Lung microvascular endothelial cell (primary cell): ENCODE measurements at regions not wholly inside any gene's neighbourhood (a gene's known extent, or its start where the extent isn't known, plus 50 kb on each side); places are given as distances from the start of the nearest gene placed in this dataset.

Experiments used
- DNase-seq, 2 donors: peaks; one replicate each; pipeline versions ENCODE4 v3.0.0 to v3.0.0-alpha.2; 2010; ENCODE audit warnings: low read depth in 2 of 2

GRCh38 chr4:137206781-137207180 lies 325.5 kb downstream of the PCDH18 start:
- no peak for DNase-seq

- no peak for DNase-seq
Observed at GRCh38 chr4:137203601-137204000, 328.7 kb downstream of the PCDH18 start.

GRCh38 chr4:137200322-137200721 lies 332.0 kb downstream of the PCDH18 start:
- no peak for DNase-seq

GRCh38 chr4:137198791-137199190 lies 333.5 kb downstream of the PCDH18 start:
- DNase-seq: no peak

- no peak for DNase-seq
Observed at GRCh38 chr4:137194670-137195069, 337.6 kb downstream of the PCDH18 start.

- no peak for DNase-seq
Observed at GRCh38 chr4:137193564-137193963, 338.7 kb downstream of the PCDH18 start.

GRCh38 chr4:137181293-137181899 lies 350.9 kb downstream of the PCDH18 start:
- DNase-seq: no peak

- no peak for DNase-seq
Observed at GRCh38 chr4:137180349-137180748, 351.9 kb downstream of the PCDH18 start.

- no peak for DNase-seq
Observed at GRCh38 chr4:137156807-137157206, 375.5 kb downstream of the PCDH18 start.

GRCh38 chr4:137156054-137156453 lies 376.2 kb downstream of the PCDH18 start:
- no peak for DNase-seq

GRCh38 chr4:137131201-137131600 lies 401.1 kb downstream of the PCDH18 start:
- no peak for DNase-seq

- DNase-seq: no peak
Observed at GRCh38 chr4:137129845-137130244, 402.4 kb downstream of the PCDH18 start.

- no peak for DNase-seq
Observed at GRCh38 chr4:137129441-137129840, 402.9 kb downstream of the PCDH18 start.

GRCh38 chr4:137125011-137125410 lies 407.3 kb downstream of the PCDH18 start:
- no peak for DNase-seq

GRCh38 chr4:137124278-137124932 lies 407.9 kb downstream of the PCDH18 start:
- peak; percentile 14 to 27 for DNase-seq

GRCh38 chr4:137122876-137123275 lies 409.4 kb downstream of the PCDH18 start:
- DNase-seq: no peak

- no peak for DNase-seq
Observed at GRCh38 chr4:137116144-137116543, 416.1 kb downstream of the PCDH18 start.

- no peak for DNase-seq
Observed at GRCh38 chr4:137106733-137107132, 425.6 kb downstream of the PCDH18 start.

- DNase-seq: no peak
Observed at GRCh38 chr4:137106287-137106686, 426.0 kb downstream of the PCDH18 start.

GRCh38 chr4:137090951-137091350 lies 441.3 kb downstream of the PCDH18 start:
- DNase-seq: no peak

- DNase-seq: no peak
Observed at GRCh38 chr4:137083571-137084135, 448.6 kb downstream of the PCDH18 start.

- DNase-seq: no peak
Observed at GRCh38 chr4:137082061-137082460, 450.2 kb downstream of the PCDH18 start.

- DNase-seq: no peak
Observed at GRCh38 chr4:137076908-137077307, 455.4 kb downstream of the PCDH18 start.
